Nephron (organoid): ENCODE measurements at regions not wholly inside any gene's neighbourhood (a gene's known extent, or its start where the extent isn't known, plus 50 kb on each side); places are given as distances from the start of the nearest gene placed in this dataset.

Experiments
- H3K27ac Mint-ChIP-seq, 3 experiments: 2 replicates each; pipeline ENCODE4 v1.8.0; 2020; ENCODE audit warnings: mixed read lengths in 3 of 3, mild to moderate bottlenecking in 2 of 3, moderate library complexity in 1 of 3
- H3K27me3 Mint-ChIP-seq: 2 replicates; pipeline ENCODE4 v1.8.0; 2021; ENCODE audit warnings: low read depth, mild to moderate bottlenecking, moderate library complexity, mixed read lengths
- H3K36me3 Mint-ChIP-seq: 2 replicates; pipeline ENCODE4 v1.8.0; 2020; ENCODE audit warnings: low read depth, mixed read lengths
- H3K4me1 Mint-ChIP-seq: 2 replicates; pipeline ENCODE4 v1.8.0; 2020; ENCODE audit warnings: mixed read lengths
- H3K4me3 Mint-ChIP-seq, 3 experiments: 2 replicates each; pipeline ENCODE4 v1.8.0; 2020; ENCODE audit warnings: mild to moderate bottlenecking in 3 of 3, mixed read lengths in 3 of 3, moderate library complexity in 2 of 3
- H3K9me3 Mint-ChIP-seq: 2 replicates; pipeline ENCODE4 v1.8.0; 2020; ENCODE audit warnings: mixed read lengths
- TF ChIP-seq, protein P1 (sequence below), 3 experiments: fragments of 200-600 bp; sonication (generic); IDR thresholded peaks; one replicate each; pipeline ENCODE4 v1.5.0; 2021; ENCODE audit warnings: antibody characterized with exemption in 3 of 3; ENCODE audit not compliant: unreplicated experiment in 3 of 3

DNA sequence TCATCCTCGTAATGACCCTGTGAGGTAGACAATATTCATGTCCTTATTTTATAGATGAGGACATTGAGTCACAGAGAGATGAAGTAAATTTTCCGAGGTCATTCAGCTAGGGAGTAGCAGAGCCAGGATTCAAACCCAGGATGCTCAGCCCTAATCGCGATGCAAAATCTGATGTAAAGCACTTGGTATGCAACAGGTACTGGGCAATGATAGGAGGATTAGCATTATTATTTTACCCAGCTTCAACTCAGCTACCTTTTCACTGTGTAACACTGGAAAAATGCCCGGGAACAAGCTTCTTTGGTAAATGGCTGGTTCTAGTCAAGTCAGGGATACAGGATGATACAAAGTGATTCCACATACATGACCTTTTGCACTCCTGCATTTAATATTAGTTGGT, 88.7 kb downstream of the ATP1A1 start:
- Mint-ChIP-seq H3K4me1 (peaks cover 40% of the 10 kb centered on the region), H3K36me3 (no peaks in the 10 kb centered on the region), H3K4me3 (no peak overlapping the region), H3K9me3 (no peaks in the 10 kb centered on the region), H3K27me3 (no peaks in the 10 kb centered on the region), H3K27ac (no peak overlapping the region)
- TF ChIP-seq, protein P1, sequence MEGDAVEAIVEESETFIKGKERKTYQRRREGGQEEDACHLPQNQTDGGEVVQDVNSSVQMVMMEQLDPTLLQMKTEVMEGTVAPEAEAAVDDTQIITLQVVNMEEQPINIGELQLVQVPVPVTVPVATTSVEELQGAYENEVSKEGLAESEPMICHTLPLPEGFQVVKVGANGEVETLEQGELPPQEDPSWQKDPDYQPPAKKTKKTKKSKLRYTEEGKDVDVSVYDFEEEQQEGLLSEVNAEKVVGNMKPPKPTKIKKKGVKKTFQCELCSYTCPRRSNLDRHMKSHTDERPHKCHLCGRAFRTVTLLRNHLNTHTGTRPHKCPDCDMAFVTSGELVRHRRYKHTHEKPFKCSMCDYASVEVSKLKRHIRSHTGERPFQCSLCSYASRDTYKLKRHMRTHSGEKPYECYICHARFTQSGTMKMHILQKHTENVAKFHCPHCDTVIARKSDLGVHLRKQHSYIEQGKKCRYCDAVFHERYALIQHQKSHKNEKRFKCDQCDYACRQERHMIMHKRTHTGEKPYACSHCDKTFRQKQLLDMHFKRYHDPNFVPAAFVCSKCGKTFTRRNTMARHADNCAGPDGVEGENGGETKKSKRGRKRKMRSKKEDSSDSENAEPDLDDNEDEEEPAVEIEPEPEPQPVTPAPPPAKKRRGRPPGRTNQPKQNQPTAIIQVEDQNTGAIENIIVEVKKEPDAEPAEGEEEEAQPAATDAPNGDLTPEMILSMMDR (IDR thresholded peaks at IDR 0.05; ENCODE audit: unreplicated experiment in 3 of 3) = no peak

DNA sequence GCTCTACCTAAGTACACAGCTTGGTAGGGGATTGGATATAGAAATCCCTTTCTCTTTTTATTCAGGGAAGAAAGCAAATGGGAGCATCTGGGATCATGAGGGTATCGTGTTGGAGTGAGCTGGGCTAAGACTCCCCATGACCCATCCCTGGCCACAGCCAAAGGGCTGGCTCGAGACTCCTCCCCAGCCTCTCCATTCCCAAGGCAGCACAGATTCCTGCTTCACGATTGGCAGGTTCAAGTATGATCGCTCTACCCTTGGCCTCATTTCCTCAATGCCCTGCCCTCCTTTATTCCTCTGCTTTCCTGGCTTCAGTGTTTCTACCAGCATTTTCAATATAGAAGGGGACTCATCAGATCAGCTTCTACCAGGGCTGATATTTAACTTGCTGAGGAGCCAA, 89.7 kb downstream of the ATP1A1 start:
- no peaks in the 10 kb centered on the region for H3K27me3 Mint-ChIP-seq

DNA sequence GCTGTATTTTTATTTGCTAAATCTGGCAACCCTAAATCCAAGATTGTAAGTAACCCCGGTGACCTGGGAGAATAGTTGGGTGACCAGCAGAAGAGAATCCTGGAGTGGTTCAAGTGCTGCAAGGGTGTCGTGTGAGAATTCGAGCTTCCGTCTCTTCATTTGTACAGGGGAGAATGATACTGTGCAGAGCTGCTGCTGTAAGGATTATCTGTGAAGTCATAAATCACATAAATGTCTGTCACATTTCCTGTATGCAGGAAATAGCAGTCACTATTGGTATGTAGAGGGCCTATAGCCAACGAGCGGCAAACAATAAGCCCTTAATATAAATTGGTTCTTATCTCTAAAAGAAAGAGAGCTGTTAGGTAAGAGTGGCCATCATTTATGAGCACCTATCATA, 90.7 kb downstream of the ATP1A1 start:
- TF ChIP-seq, protein P1 (IDR thresholded peaks at IDR 0.05; ENCODE audit: unreplicated experiment in 3 of 3) = no peak
- Mint-ChIP-seq H3K9me3 (no peaks in the 10 kb centered on the region), H3K27me3 (no peaks in the 10 kb centered on the region), H3K36me3 (no peaks in the 10 kb centered on the region), H3K4me1 (peaks cover 27% of the 10 kb centered on the region), H3K4me3 (no peak overlapping the region), H3K27ac (no peak overlapping the region)

More for the DNA sequence above, 89.7 kb downstream of the ATP1A1 start:
- TF ChIP-seq, protein P1 (IDR thresholded peaks at IDR 0.05; ENCODE audit: unreplicated experiment in 3 of 3) = no peak
- H3K9me3 Mint-ChIP-seq = no peaks in the 10 kb centered on the region
- H3K36me3 Mint-ChIP-seq = no peaks in the 10 kb centered on the region
- no peak overlapping the region for H3K27ac Mint-ChIP-seq
- peaks cover 37% of the 10 kb centered on the region for H3K4me1 Mint-ChIP-seq
- H3K4me3 Mint-ChIP-seq = no peak overlapping the region
